HEK293T (cell line): ENCODE measurements at regions not wholly inside any gene's neighbourhood (a gene's known extent, or its start where the extent isn't known, plus 50 kb on each side); places are given as distances from the start of the nearest gene placed in this dataset.

Source experiments
- ARNT ChIP-seq: fragments of 450-650 bp; IDR thresholded peaks from 2 replicates; pipeline ENCODE4 v1.6.1; 2017; ENCODE audit warnings: mild to moderate bottlenecking
- BHLHE40 ChIP-seq: fragments of 450-650 bp; IDR thresholded peaks from 2 replicates; pipeline ENCODE4 v1.6.1; 2016; ENCODE audit warnings: mild to moderate bottlenecking, moderate library complexity, borderline replicate concordance
- CTBP1 ChIP-seq: fragments of 450-650 bp; IDR thresholded peaks from 2 replicates; pipeline ENCODE4 v1.6.1; 2016; ENCODE audit warnings: borderline replicate concordance
- ELF4 ChIP-seq: fragments of 450-650 bp; IDR thresholded peaks from 2 replicates; pipeline ENCODE4 v1.6.1; 2017; ENCODE audit warnings: antibody characterized with exemption
- FOXA1 ChIP-seq: fragments of 450-650 bp; IDR thresholded peaks from 2 replicates; pipeline ENCODE4 v1.6.1; 2016; ENCODE audit warnings: mild to moderate bottlenecking
- FOXK2 ChIP-seq: fragments of 450-650 bp; IDR thresholded peaks from 2 replicates; pipeline ENCODE4 v1.6.1; 2016; ENCODE audit warnings: mild to moderate bottlenecking
- HDGF ChIP-seq: fragments of 450-650 bp; IDR thresholded peaks from 2 replicates; pipeline ENCODE4 v1.6.1; 2017; ENCODE audit warnings: antibody characterized with exemption, borderline replicate concordance
- L3MBTL2 ChIP-seq: fragments of 450-650 bp; conservative IDR thresholded peaks from 2 replicates; pipeline ENCODE4 v1.6.1; 2016; ENCODE audit warnings: mild to moderate bottlenecking
- PKNOX1 ChIP-seq: fragments of 450-650 bp; IDR thresholded peaks from 2 replicates; pipeline ENCODE4 v1.6.1; 2016
- SUZ12 ChIP-seq: fragments of 450-650 bp; IDR thresholded peaks from 2 replicates; pipeline ENCODE4 v1.6.1; 2016; ENCODE audit warnings: mild to moderate bottlenecking
- TARDBP ChIP-seq: fragments of 450-650 bp; IDR thresholded peaks from 2 replicates; pipeline ENCODE4 v1.6.1; 2016
- ZNF384 ChIP-seq: fragments of 450-650 bp; IDR thresholded peaks from 2 replicates; pipeline ENCODE4 v1.6.1; 2016

GRCh38 chr21:35779690-35780570, 280.4 kb downstream of the SETD4 start:
- TF ChIP-seq FOXK2 (no peak), L3MBTL2 (no peak), SUZ12 (no peak), ELF4 (no peak), ARNT (no peak), ZNF384 (no peak), TARDBP (no peak), FOXA1 (no peak), HDGF (no peak), CTBP1 (no peak), PKNOX1 (no peak), BHLHE40 (no peak)
